Lower leg skin (tissue), 3 donors: ENCODE measurements at regions not wholly inside any gene's neighbourhood (a gene's known extent, or its start where the extent isn't known, plus 50 kb on each side); places are given as distances from the start of the nearest gene placed in this dataset.

Experiments
- POLR2A ChIP-seq, 2 donors: fragments of 450-650 bp; IDR thresholded peaks; one replicate each; pipeline ENCODE4 v1.6.1; 2016 to 2017; ENCODE audit warnings: antibody characterized with exemption in 2 of 2, mild to moderate bottlenecking in 1 of 2, moderate library complexity in 1 of 2
- TF ChIP-seq, protein P1 (sequence below), 3 donors: fragments of 450-650 bp; IDR thresholded peaks; one replicate each; pipeline ENCODE4 v1.5.1; 2016; ENCODE audit warnings: antibody characterized with exemption in 3 of 3, mild to moderate bottlenecking in 3 of 3, moderate library complexity in 2 of 3

- no peak for TF ChIP-seq POLR2A (IDR thresholded peaks at IDR 0.05)
- TF ChIP-seq, protein P1, sequence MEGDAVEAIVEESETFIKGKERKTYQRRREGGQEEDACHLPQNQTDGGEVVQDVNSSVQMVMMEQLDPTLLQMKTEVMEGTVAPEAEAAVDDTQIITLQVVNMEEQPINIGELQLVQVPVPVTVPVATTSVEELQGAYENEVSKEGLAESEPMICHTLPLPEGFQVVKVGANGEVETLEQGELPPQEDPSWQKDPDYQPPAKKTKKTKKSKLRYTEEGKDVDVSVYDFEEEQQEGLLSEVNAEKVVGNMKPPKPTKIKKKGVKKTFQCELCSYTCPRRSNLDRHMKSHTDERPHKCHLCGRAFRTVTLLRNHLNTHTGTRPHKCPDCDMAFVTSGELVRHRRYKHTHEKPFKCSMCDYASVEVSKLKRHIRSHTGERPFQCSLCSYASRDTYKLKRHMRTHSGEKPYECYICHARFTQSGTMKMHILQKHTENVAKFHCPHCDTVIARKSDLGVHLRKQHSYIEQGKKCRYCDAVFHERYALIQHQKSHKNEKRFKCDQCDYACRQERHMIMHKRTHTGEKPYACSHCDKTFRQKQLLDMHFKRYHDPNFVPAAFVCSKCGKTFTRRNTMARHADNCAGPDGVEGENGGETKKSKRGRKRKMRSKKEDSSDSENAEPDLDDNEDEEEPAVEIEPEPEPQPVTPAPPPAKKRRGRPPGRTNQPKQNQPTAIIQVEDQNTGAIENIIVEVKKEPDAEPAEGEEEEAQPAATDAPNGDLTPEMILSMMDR (IDR thresholded peaks at IDR 0.05) = no peak
Measured at GRCh38 chr2:38202713-38203445, 126.9 kb upstream of the CYP1B1 start.
